Caco-2 (cell line): ENCODE measurements at regions not wholly inside any gene's neighbourhood (a gene's known extent, or its start where the extent isn't known, plus 50 kb on each side); places are given as distances from the start of the nearest gene placed in this dataset.

Source experiments
- BruUV-seq: library from RNA; stranded (reverse); fragments of 400-500 nt; replicated peaks from 2 replicates; lab custom pipeline; 2021; lab: Mats Ljungman, UMichigan
- CTCF ChIA-PET: fragments of 300-600 bp; sonication (Branson Sonifier 250); formaldehyde crosslinking; loops from one replicate; lab custom pipeline; 2022; ENCODE audit warnings: antibody characterized with exemption; lab: Charles Lee
- POLR2A ChIA-PET: fragments of 300-600 bp; sonication (Branson Sonifier 250); formaldehyde crosslinking; loops from one replicate; lab custom pipeline; 2022; ENCODE audit warnings: antibody characterized with exemption; lab: Charles Lee
- DNase-seq, 2 experiments: peaks; one replicate each; pipeline versions ENCODE4 v3.0.0 to v3.0.0-alpha.2; 2020 to 2022
- H3K27me3 ChIP-seq: replicated peaks from 2 replicates; pipeline ENCODE4 v1.6.0; 2011; ENCODE audit warnings: low read length; ENCODE audit not compliant: control insufficient read depth, insufficient read depth
- H3K36me3 ChIP-seq: 2 replicates; pipeline ENCODE4 v1.5.1; 2011; ENCODE audit warnings: low read length; ENCODE audit not compliant: control insufficient read depth, insufficient read depth
- H3K4me1 ChIP-seq: fragments of 250-450 bp; sonication (Bioruptor Pico); 2 replicates; pipeline ENCODE4 v1.5.1; 2020; ENCODE audit warnings: mild to moderate bottlenecking
- H3K4me3 ChIP-seq: 2 replicates; pipeline ENCODE4 v1.5.1; 2011; ENCODE audit warnings: low read depth, mild to moderate bottlenecking, control low read depth, low read length
- H3K9me3 ChIP-seq: fragments of 250-450 bp; sonication (Bioruptor Pico); 2 replicates; pipeline ENCODE4 v1.5.1; 2020; ENCODE audit warnings: mild to moderate bottlenecking, moderate library complexity
- H3K27ac Mint-ChIP-seq: one replicate; pipeline ENCODE4 v1.8.0; 2022; ENCODE audit warnings: mixed read lengths; ENCODE audit not compliant: unreplicated experiment
- H3K27me3 Mint-ChIP-seq: one replicate; pipeline ENCODE4 v1.8.0; 2022; ENCODE audit warnings: mixed read lengths; ENCODE audit not compliant: insufficient read depth, unreplicated experiment
- H3K36me3 Mint-ChIP-seq: one replicate; pipeline ENCODE4 v1.8.0; 2022; ENCODE audit warnings: mild to moderate bottlenecking, mixed read lengths; ENCODE audit not compliant: insufficient read depth, unreplicated experiment
- H3K4me1 Mint-ChIP-seq: one replicate; pipeline ENCODE4 v1.8.0; 2022; ENCODE audit warnings: low read depth, mixed read lengths; ENCODE audit not compliant: unreplicated experiment
- H3K4me3 Mint-ChIP-seq: one replicate; pipeline ENCODE4 v1.8.0; 2022; ENCODE audit warnings: mild to moderate bottlenecking, moderate library complexity, mixed read lengths; ENCODE audit not compliant: unreplicated experiment
- H3K9me3 Mint-ChIP-seq: one replicate; pipeline ENCODE4 v1.8.0; 2022; ENCODE audit warnings: mixed read lengths; ENCODE audit not compliant: unreplicated experiment
- CTCF ChIP-seq, 2 experiments: fragments of 200-600 bp in 1 of 2; IDR thresholded peaks; 1 replicate in 1 of 2; 2 replicates in 1 of 2; pipeline versions ENCODE4 v1.5.1 to v1.8.0; 2011 to 2022; ENCODE audit warnings: antibody characterized with exemption in 1 of 2, control low read depth in 1 of 2, inconsistent platforms in 1 of 2, low read depth in 1 of 2, low read length in 1 of 2, mild to moderate bottlenecking in 1 of 2, moderate library complexity in 1 of 2; ENCODE audit not compliant: insufficient read depth in 1 of 2, severe bottlenecking in 1 of 2, unreplicated experiment in 1 of 2
- intact Hi-C: fragments of 100-400 bp; cut with micrococcal nuclease; formaldehyde crosslinking; loops from one replicate; pipeline ENCODE4 v1.10.0; 2022; ENCODE audit not compliant: unreplicated experiment

- BruUV-seq, result no TSS peak
- no peak overlapping the region for H3K4me3 Mint-ChIP-seq
- H3K4me1 ChIP-seq, result peaks cover 21% of the 10 kb centered on the region
These were observed 80.2 kb downstream of the VCPKMT start for GRCh38 chr14:50036211-50036610.

GRCh38 chr14:50036637-50037036 lies 79.7 kb downstream of the VCPKMT start:
- intact Hi-C loops, result no loop called here
- Histone ChIP-seq H3K27me3 (no peaks in the 10 kb centered on the region), H3K36me3 (no peaks in the 10 kb centered on the region), H3K4me3 (no peak overlapping the region), H3K4me1 (peaks cover 23% of the 10 kb centered on the region), H3K9me3 (no peaks in the 10 kb centered on the region)
- no peak for TF ChIP-seq CTCF (IDR thresholded peaks at IDR 0.05; ENCODE audit: insufficient read depth in 1 of 2, low read depth in 1 of 2, low read length in 1 of 2, severe bottlenecking in 1 of 2, unreplicated experiment in 1 of 2)
- ChIA-PET CTCF (no interaction called here), POLR2A (no interaction called here)
- Mint-ChIP-seq H3K27me3 (no peaks in the 10 kb centered on the region), H3K9me3 (no peaks in the 10 kb centered on the region), H3K36me3 (no peaks in the 10 kb centered on the region), H3K4me1 (peaks cover 14% of the 10 kb centered on the region), H3K4me3 (no peak overlapping the region), H3K27ac (no peak overlapping the region)
- BruUV-seq, result no TSS peak
- DNase-seq, result no peak

More at GRCh38 chr14:50036211-50036610, 80.2 kb downstream of the VCPKMT start:
- Histone ChIP-seq H3K36me3 (no peaks in the 10 kb centered on the region), H3K4me3 (no peak overlapping the region), H3K9me3 (no peaks in the 10 kb centered on the region), H3K27me3 (no peaks in the 10 kb centered on the region)
- Mint-ChIP-seq H3K36me3 (no peaks in the 10 kb centered on the region), H3K9me3 (no peaks in the 10 kb centered on the region), H3K27ac (no peak overlapping the region), H3K4me1 (peaks cover 14% of the 10 kb centered on the region), H3K27me3 (no peaks in the 10 kb centered on the region)
- intact Hi-C loops, result no loop called here
- ChIA-PET POLR2A (no interaction called here), CTCF (no interaction called here)
- DNase-seq, result no peak
- no peak for TF ChIP-seq CTCF (IDR thresholded peaks at IDR 0.05; ENCODE audit: insufficient read depth in 1 of 2, low read depth in 1 of 2, low read length in 1 of 2, severe bottlenecking in 1 of 2, unreplicated experiment in 1 of 2)

GRCh38 chr14:50037240-50037639 lies 79.1 kb downstream of the VCPKMT start:
- intact Hi-C loops, result no loop called here
- Mint-ChIP-seq H3K4me1 (peaks cover 9% of the 10 kb centered on the region), H3K4me3 (no peak overlapping the region), H3K36me3 (no peaks in the 10 kb centered on the region), H3K27me3 (no peaks in the 10 kb centered on the region), H3K9me3 (no peaks in the 10 kb centered on the region), H3K27ac (no peak overlapping the region)
- H3K4me1 ChIP-seq, result peaks cover 23% of the 10 kb centered on the region
- H3K4me3 ChIP-seq, result no peak overlapping the region
- no peaks in the 10 kb centered on the region for H3K36me3 ChIP-seq
- POLR2A ChIA-PET, result no interaction called here
- no peaks in the 10 kb centered on the region for H3K27me3 ChIP-seq
- no peak for DNase-seq
- CTCF ChIA-PET, result no interaction called here
- BruUV-seq, result no TSS peak
- TF ChIP-seq CTCF (IDR thresholded peaks at IDR 0.05; ENCODE audit: insufficient read depth in 1 of 2, low read depth in 1 of 2, low read length in 1 of 2, severe bottlenecking in 1 of 2, unreplicated experiment in 1 of 2), result no peak
- no peaks in the 10 kb centered on the region for H3K9me3 ChIP-seq
